Aorta (tissue), 5 donors: ENCODE measurements at regions not wholly inside any gene's neighbourhood (a gene's known extent, or its start where the extent isn't known, plus 50 kb on each side); places are given as distances from the start of the nearest gene placed in this dataset.

ENCODE experiments used
- ATAC-seq: fragments of 200-7000 bp; cut with Tn5 transposase; one replicate; pipeline ENCODE4 v1.9.1; 2022; ENCODE audit warnings: moderate library complexity; ENCODE audit not compliant: low FRiP score
- DNase-seq, 2 donors: peaks; one replicate each; pipeline ENCODE4 v3.0.0-alpha.2; 2020
- H3K27ac ChIP-seq, 2 donors: one replicate each; pipeline ENCODE4 v1.5.1; 2013; ENCODE audit warnings: low read length in 2 of 2, mild to moderate bottlenecking in 2 of 2, moderate library complexity in 2 of 2, control low read depth in 1 of 2, inconsistent platforms in 1 of 2, low read depth in 1 of 2
- H3K27me3 ChIP-seq, 2 donors: one replicate each; pipeline ENCODE4 v1.6.1; 2013; ENCODE audit warnings: control low read depth in 1 of 2, low read length in 1 of 2, mild to moderate bottlenecking in 1 of 2, moderate library complexity in 1 of 2; ENCODE audit not compliant: insufficient read depth in 2 of 2, control insufficient read depth in 1 of 2
- H3K36me3 ChIP-seq, 2 donors: one replicate each; pipeline ENCODE4 v1.6.1; 2013; ENCODE audit warnings: control low read depth in 1 of 2, low read length in 1 of 2, mild to moderate bottlenecking in 1 of 2; ENCODE audit not compliant: insufficient read depth in 2 of 2, control insufficient read depth in 1 of 2
- H3K4me1 ChIP-seq, 2 donors: one replicate each; pipeline ENCODE4 v1.6.1; 2013; ENCODE audit warnings: low read length in 2 of 2, control low read depth in 1 of 2, mild to moderate bottlenecking in 1 of 2, moderate library complexity in 1 of 2; ENCODE audit not compliant: insufficient read depth in 2 of 2, control insufficient read depth in 1 of 2
- H3K4me3 ChIP-seq, 2 donors: one replicate each; pipeline ENCODE4 v1.5.1; 2013; ENCODE audit warnings: low read length in 2 of 2, control low read depth in 1 of 2, mild to moderate bottlenecking in 1 of 2
- H3K9me3 ChIP-seq: one replicate; pipeline ENCODE4 v1.6.1; 2013; ENCODE audit warnings: mild to moderate bottlenecking, low read length; ENCODE audit not compliant: control insufficient read depth
- WGBS, 2 donors: extraction: QIAGEN DNeasy Blood & Tissue Kit; methylation state at CpG; one replicate each; pipeline ENCODE4 v1.1.7; 2013; 5-methylcytosine and 5-hydroxymethylcytosine counted together
- intact Hi-C, 2 donors: fragments of 100-400 bp; cut with DNase I; formaldehyde crosslinking; loops; one replicate each; pipeline versions ENCODE4 v1.14.2 to v1.15.0; 2022
- donor health status: healthy with polysubstance abuse.
- donor health status: Bipolar disorder and iron deficiency.
- donor health status: DM: no; HTN: no; CAD: no.
- donor health status: DM: no; HTN: no; CAD: no.
- donor health status: DM: yes; HTN: yes; CAD: no.

- ATAC-seq (no peak), DNase-seq (peak; percentile 17 to 26)
- no peak overlapping the region for H3K4me3 ChIP-seq
- H3K36me3 ChIP-seq = no peaks in the 10 kb centered on the region
- H3K27me3 ChIP-seq = no peaks in the 10 kb centered on the region
- 94% methylated on average over 16 of the region's 16 CpGs for WGBS, 2 donors
- intact Hi-C loops = no loop called here
- no peaks in the 10 kb centered on the region for H3K4me1 ChIP-seq
- H3K9me3 ChIP-seq = no peaks in the 10 kb centered on the region
- no peak overlapping the region for H3K27ac ChIP-seq
Measured at GRCh38 chr2:128773641-128774319, 455.1 kb upstream of the HS6ST1 start.

- Histone ChIP-seq H3K4me3 (no peak overlapping the region), H3K36me3 (no peaks in the 10 kb centered on the region), H3K9me3 (no peaks in the 10 kb centered on the region), H3K27me3 (no peaks in the 10 kb centered on the region), H3K4me1 (no peaks in the 10 kb centered on the region), H3K27ac (no peak overlapping the region)
- DNase-seq (peak; percentile 24 to 31), ATAC-seq (no peak)
- intact Hi-C loops = no loop called here
- 76 to 83% methylated on average over 7 of the region's 7 CpGs for WGBS, 2 donors
Measured at GRCh38 chr2:128774320-128775216, 455.9 kb upstream of the HS6ST1 start.

- intact Hi-C loops = no loop called here
- no peaks in the 10 kb centered on the region for H3K9me3 ChIP-seq
- 95 to 96% methylated on average over 10 of the region's 10 CpGs for WGBS, 2 donors
- no peaks in the 10 kb centered on the region for H3K36me3 ChIP-seq
- DNase-seq (peak; percentile 9 to 22), ATAC-seq (no peak)
- H3K4me1 ChIP-seq = no peaks in the 10 kb centered on the region
- no peak overlapping the region for H3K27ac ChIP-seq
- H3K27me3 ChIP-seq = no peaks in the 10 kb centered on the region
- no peak overlapping the region for H3K4me3 ChIP-seq
Measured at GRCh38 chr2:128775217-128775913, 456.7 kb upstream of the HS6ST1 start.

GRCh38 chr2:128775914-128776285, 457.2 kb upstream of the HS6ST1 start:
- DNase-seq = peak; percentile 25 to 35
- intact Hi-C loops = no loop called here
- no peaks in the 10 kb centered on the region for H3K36me3 ChIP-seq
- 95 to 99% methylated on average over 4 of the region's 4 CpGs for WGBS, 2 donors
- H3K9me3 ChIP-seq = no peaks in the 10 kb centered on the region
- H3K27ac ChIP-seq = no peak overlapping the region
- H3K27me3 ChIP-seq = no peaks in the 10 kb centered on the region
- no peak overlapping the region for H3K4me3 ChIP-seq
- H3K4me1 ChIP-seq = no peaks in the 10 kb centered on the region
- no peak for ATAC-seq

- Histone ChIP-seq H3K9me3 (no peaks in the 10 kb centered on the region), H3K27me3 (no peaks in the 10 kb centered on the region), H3K36me3 (no peaks in the 10 kb centered on the region), H3K4me1 (no peaks in the 10 kb centered on the region), H3K4me3 (no peak overlapping the region), H3K27ac (no peak overlapping the region)
- intact Hi-C loops = no loop called here
- DNase-seq = peak; percentile 20 to 60
- ATAC-seq = no peak
- 89 to 93% methylated on average over 15 of the region's 15 CpGs for WGBS, 2 donors
Measured at GRCh38 chr2:128776461-128777195, 458.0 kb upstream of the HS6ST1 start.

- WGBS, 2 donors = 87 to 90% methylated on average over 20 of the region's 20 CpGs
- Histone ChIP-seq H3K9me3 (no peaks in the 10 kb centered on the region), H3K4me1 (no peaks in the 10 kb centered on the region), H3K4me3 (no peak overlapping the region), H3K27ac (no peak overlapping the region), H3K36me3 (no peaks in the 10 kb centered on the region), H3K27me3 (no peaks in the 10 kb centered on the region)
- intact Hi-C loops = no loop called here
- no peak for ATAC-seq
- peak; percentile 25 to 59 for DNase-seq
Measured at GRCh38 chr2:128777196-128778035, 458.7 kb upstream of the HS6ST1 start.

- 80 to 82% methylated on average over 2 of the region's 2 CpGs for WGBS, 2 donors
- DNase-seq (no peak), ATAC-seq (no peak)
- Histone ChIP-seq H3K36me3 (no peaks in the 10 kb centered on the region), H3K4me1 (no peaks in the 10 kb centered on the region), H3K27me3 (no peaks in the 10 kb centered on the region), H3K4me3 (no peak overlapping the region), H3K27ac (no peak overlapping the region), H3K9me3 (no peaks in the 10 kb centered on the region)
- intact Hi-C loops = no loop called here
Measured at GRCh38 chr2:128778843-128779242, 460.2 kb upstream of the HS6ST1 start.
